ENCODE measurements at regions not wholly inside any gene's neighbourhood (a gene's known extent, or its start where the extent isn't known, plus 50 kb on each side); places are given as distances from the start of the nearest gene placed in this dataset.
"Not testable (repeated sequence)": the region's sequence is repeated elsewhere in the genome, so short reads cannot be mapped to it uniquely, and the experiment has no call there.

DNA sequence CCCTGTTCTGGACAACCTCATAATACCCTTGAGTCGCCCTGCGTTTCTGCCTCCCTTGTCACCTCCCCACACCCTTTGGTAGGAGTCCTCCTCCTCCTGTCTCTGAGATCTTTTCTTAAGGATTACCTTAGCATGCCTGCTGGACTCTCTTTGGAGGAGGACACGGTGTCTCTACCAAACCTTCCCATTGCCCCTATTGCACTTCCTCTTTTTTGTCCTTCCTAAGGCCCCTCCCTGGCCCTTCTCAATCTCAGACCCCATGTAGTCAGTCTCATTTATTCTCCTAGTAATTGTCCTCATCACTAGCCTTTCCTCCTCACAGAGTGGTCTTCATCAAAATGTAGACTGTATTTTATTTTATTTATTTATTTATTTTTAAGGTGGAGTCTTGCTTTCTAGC lies 335.0 kb upstream of the SFRP2 start:
- Mint-ChIP-seq H3K4me3 (no peak overlapping the region), H3K9me3 (peaks cover 9% of the 10 kb centered on the region), H3K36me3 (no peaks in the 10 kb centered on the region), H3K27ac (no peak overlapping the region), H3K27me3 (no peaks in the 10 kb centered on the region), H3K4me1 (no peaks in the 10 kb centered on the region)
- ATAC-seq: no peak

DNA sequence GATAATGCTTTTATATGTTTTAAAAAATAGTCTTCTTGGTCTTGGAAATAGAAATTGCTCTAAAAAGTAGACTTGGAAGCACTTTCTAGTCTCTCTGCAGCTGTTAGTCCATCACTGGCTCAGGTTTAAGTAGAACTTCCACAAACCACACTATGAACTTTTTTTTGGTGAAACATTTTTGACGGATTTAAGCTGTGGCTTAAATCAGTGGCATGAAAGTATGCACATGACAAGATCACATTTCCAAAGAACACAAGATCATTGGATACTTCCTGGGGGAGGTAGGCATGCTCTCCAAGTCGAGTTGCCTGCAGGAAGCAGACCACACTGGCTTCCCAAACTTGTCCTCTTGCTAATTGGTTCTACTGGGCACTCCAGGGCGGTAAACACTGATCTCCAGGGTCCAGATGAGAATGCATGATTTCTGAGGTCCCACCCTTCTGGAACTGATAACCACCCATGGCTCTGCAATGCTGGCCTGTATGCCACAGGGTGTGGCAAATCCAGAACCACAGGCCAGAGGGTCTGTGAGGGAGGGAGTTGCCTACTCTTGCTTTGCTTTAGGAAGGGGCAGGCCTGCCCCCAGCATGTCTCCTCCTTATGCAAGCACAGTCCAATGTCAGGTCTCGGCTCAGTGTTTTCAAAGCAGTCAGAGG lies 331.9 kb upstream of the SFRP2 start:
- peaks cover 3% of the 10 kb centered on the region for H3K9me3 Mint-ChIP-seq
- no peaks in the 10 kb centered on the region for H3K36me3 Mint-ChIP-seq
- H3K27ac Mint-ChIP-seq: no peak overlapping the region
- no peak overlapping the region for H3K4me3 Mint-ChIP-seq
- no peaks in the 10 kb centered on the region for H3K4me1 Mint-ChIP-seq
- peak; percentile 26 for ATAC-seq
- no peaks in the 10 kb centered on the region for H3K27me3 Mint-ChIP-seq

DNA sequence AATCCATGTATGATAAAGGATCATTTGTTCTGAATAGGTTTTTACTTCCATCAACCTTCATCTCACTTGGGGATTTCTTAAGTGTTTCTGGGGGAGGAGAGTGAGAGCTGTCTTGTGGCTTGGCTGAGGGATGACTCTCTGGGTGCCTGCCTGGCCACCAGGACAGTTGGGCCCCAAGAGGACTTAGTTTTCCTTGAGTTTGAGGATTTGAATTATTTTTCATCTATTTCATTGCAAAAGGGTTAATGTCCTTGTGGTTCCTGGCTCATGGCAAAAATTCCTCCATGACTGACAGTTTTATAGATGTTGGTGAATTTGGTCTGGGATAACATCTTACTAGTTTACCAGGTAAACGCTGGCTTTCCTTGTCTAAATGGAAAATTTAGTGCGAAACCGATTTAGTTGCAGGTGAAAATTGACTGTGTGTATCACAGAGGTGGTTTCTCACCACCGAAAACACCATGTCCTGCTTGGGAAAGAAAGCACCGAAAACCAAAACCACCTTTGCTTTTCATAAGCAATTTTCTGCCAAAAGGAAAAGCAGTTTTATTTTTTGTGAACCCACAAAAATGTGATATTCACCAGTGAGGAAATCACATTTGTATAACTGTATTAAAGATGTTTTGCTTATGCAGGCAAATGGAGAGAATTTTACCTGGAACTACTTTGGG lies 331.3 kb upstream of the SFRP2 start:
- ATAC-seq: no peak
- H3K4me1 Mint-ChIP-seq: no peaks in the 10 kb centered on the region

DNA sequence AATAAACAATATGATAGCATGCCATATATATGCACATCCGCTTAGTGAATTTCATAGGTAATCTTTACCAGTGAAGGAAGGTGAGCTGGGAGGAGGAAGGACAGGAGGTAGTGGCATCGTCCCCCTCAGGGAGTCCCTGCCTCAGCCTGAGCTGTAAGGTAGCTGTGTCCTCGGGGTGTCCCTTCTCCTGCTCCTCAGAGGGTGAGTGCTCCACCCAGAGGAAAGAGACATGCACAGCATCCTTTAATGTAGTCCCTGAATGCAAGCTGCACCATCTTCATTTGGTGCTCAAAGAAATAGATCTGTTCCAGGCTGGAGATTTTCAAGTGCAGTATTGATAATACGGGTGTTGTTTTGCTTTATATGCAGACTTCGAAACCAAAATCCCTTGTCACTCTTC lies 330.4 kb upstream of the SFRP2 start:
- Mint-ChIP-seq H3K4me3 (no peak overlapping the region), H3K27ac (no peak overlapping the region), H3K4me1 (no peaks in the 10 kb centered on the region), H3K27me3 (no peaks in the 10 kb centered on the region), H3K9me3 (peaks cover 6% of the 10 kb centered on the region), H3K36me3 (no peaks in the 10 kb centered on the region)
- ATAC-seq: no peak

More for the DNA sequence above, 331.3 kb upstream of the SFRP2 start:
- Mint-ChIP-seq H3K4me3 (no peak overlapping the region), H3K27ac (no peak overlapping the region), H3K9me3 (peaks cover 3% of the 10 kb centered on the region), H3K36me3 (no peaks in the 10 kb centered on the region), H3K27me3 (no peaks in the 10 kb centered on the region)

DNA sequence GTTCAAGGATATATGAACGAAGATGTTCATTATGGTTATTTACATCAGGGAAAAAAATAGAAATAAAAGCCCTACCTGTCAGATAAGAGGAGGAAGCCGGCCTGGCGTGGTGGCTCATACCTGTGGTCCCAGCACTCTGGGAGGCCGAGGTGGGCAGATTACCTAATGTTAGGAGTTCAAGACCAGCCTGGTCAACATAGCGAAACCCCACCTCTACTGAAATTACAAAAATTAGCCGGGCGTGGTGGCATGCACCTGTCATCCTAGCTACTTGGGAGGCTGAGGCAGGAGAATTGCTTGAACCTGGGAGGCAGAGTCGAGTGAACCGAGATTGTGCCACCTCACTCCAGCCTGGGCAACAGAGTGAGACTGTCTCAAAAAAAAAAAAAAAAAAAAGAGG lies 328.8 kb upstream of the SFRP2 start:
- H3K4me1 Mint-ChIP-seq, H3K36me3 Mint-ChIP-seq, H3K9me3 Mint-ChIP-seq, ATAC-seq, H3K27ac Mint-ChIP-seq, H3K27me3 Mint-ChIP-seq, H3K4me3 Mint-ChIP-seq: not testable (repeated sequence)

DNA sequence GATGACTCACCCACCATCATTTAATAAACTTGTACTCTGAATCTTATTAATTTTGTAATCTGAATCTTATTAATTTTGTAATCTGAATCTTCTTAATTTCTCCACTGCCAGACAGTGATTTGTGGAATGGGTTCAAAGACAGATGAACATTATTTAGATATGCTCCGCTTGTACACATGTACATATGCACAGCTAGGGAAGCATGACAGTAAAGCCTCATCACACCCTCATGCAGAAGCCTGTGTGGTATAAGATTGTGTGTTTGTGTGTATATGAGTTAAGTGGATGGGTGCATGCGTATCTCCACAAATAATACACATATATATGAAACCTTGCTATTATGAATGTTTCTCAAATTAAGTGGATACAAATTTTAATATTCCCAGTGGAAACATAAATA lies 318.5 kb upstream of the SFRP2 start:
- ATAC-seq: no peak
- peaks cover 9% of the 10 kb centered on the region for H3K9me3 Mint-ChIP-seq

DNA sequence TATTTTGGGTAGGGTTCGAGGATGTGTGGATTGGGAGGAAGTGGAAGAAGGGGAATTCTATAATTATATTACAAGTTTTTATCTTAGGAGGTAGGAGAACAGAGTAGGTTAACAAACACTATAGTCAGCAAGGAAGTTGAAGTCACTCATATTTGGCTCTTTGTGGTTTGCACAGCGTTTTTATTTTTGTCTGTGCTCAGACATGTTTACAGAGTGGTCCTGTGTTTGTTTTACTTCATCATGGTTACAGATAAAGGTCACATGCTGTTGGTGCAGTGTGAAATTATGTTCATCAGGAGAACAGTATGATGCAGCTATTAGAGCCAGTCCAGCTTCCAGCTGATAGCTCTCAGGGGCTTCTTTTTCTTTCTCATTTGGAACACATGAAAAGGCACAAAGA lies 299.9 kb upstream of the SFRP2 start:
- no peak for ATAC-seq
- no peak overlapping the region for H3K4me3 Mint-ChIP-seq
- no peak overlapping the region for H3K27ac Mint-ChIP-seq
- no peaks in the 10 kb centered on the region for H3K36me3 Mint-ChIP-seq
- H3K4me1 Mint-ChIP-seq: no peaks in the 10 kb centered on the region
- H3K9me3 Mint-ChIP-seq: no peaks in the 10 kb centered on the region
- no peaks in the 10 kb centered on the region for H3K27me3 Mint-ChIP-seq

More for the DNA sequence above, 318.5 kb upstream of the SFRP2 start:
- no peak overlapping the region for H3K27ac Mint-ChIP-seq
- H3K4me1 Mint-ChIP-seq: no peaks in the 10 kb centered on the region
- H3K27me3 Mint-ChIP-seq: no peaks in the 10 kb centered on the region
- no peaks in the 10 kb centered on the region for H3K36me3 Mint-ChIP-seq
- no peak overlapping the region for H3K4me3 Mint-ChIP-seq

DNA sequence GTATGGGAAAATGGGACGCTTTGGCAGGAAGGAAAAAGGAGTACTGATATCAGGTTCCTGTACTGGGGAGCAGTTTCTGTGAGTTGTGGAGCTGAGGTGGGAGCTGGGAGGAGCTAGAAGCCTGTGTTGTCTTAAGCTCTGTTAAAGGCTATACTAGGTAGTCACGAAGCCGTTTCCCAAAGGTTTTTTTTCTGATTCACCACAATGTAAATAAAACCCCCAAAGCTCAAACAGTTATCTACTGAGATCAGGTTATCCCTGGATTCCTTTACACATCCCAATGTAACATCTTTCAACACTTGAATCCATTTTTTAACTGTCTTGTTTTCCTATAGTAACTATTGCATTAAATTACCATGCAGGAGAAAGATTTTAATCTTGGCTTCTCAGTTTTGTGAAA lies 297.4 kb upstream of the SFRP2 start:
- Mint-ChIP-seq H3K4me3 (no peak overlapping the region), H3K9me3 (no peaks in the 10 kb centered on the region), H3K27ac (no peak overlapping the region), H3K27me3 (no peaks in the 10 kb centered on the region), H3K36me3 (no peaks in the 10 kb centered on the region), H3K4me1 (no peaks in the 10 kb centered on the region)
- no peak for ATAC-seq

DNA sequence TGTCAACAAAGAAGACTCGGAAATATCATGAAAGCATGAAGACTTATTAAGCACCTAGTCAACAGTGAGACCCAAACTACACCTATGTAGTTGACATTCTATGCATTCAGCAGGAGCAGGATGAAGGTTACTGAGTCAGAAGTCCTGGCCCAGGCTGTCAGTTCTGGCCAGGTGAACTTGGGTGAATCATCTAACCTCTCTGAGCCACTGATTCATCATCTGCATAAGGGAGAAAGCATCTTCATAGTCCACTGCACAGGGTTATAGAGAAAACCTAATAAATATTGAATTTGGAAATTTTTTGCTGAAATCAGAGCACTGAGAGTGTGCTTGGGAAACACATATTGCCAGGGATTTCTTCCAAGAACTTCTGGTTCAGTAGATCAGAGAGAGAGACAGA lies 296.0 kb upstream of the SFRP2 start:
- Mint-ChIP-seq H3K4me1 (no peaks in the 10 kb centered on the region), H3K27me3 (no peaks in the 10 kb centered on the region), H3K9me3 (no peaks in the 10 kb centered on the region), H3K36me3 (no peaks in the 10 kb centered on the region), H3K27ac (no peak overlapping the region), H3K4me3 (no peak overlapping the region)
- ATAC-seq: no peak

DNA sequence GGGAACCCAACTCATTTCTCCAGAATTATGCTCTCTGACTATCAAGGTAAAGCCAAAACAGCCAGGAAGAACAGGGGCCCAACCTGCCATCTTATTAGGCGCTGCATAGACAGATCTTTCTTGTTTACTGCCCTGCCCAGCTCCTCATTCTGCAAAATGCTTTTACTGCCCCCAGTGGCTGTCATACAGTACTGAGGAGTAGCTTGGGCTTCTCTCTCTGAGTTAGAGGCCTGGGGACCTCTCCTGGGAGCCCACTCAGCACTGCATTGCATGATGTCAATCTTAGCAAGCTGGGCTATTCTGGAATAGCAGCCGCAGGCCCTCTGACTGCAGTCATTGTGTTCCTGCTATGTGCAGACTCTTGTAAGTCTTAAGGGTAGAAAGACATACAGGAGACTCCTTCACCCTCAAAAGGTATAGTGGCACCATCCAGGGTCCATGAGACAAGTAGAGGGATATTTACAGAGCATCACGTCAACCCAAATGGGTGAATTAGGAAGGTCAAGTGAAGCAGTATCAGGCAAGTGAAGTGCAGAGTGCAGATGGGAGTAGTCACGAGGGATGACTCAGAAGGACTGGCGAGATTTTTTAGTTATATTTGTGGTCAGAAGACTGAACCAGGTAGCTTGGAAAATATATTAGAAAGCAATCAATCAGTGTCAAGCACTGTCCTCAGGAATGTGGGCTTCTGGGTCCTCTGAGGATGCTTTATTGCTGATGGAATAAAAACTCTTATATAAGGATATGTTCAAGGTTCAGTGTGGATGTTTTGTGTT lies 294.1 kb upstream of the SFRP2 start:
- no peaks in the 10 kb centered on the region for H3K36me3 Mint-ChIP-seq
- H3K4me1 Mint-ChIP-seq: no peaks in the 10 kb centered on the region
- ATAC-seq: no peak
- H3K9me3 Mint-ChIP-seq: no peaks in the 10 kb centered on the region
- H3K27ac Mint-ChIP-seq: no peak overlapping the region
- no peaks in the 10 kb centered on the region for H3K27me3 Mint-ChIP-seq
- no peak overlapping the region for H3K4me3 Mint-ChIP-seq

DNA sequence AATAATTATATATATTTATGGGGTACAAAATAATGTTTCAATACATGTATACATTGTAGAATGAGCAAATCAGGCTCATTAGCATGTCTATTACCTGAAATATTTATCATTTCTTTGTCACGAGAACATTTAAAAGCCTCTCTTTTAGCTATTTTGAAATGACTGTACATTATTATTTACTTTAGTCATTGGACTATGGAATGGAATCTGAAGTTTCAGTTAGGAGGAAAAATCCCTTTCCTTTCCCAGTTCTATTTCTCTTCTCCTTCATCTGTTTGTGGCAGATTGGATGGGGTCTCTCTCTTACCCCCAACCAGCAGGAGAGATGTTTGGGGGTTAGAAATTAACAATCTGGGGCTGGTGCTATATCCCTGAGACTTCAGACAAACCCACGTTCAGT lies 292.5 kb upstream of the SFRP2 start:
- Mint-ChIP-seq H3K27me3 (no peaks in the 10 kb centered on the region), H3K36me3 (no peaks in the 10 kb centered on the region), H3K27ac (no peak overlapping the region), H3K4me3 (no peak overlapping the region), H3K9me3 (no peaks in the 10 kb centered on the region), H3K4me1 (no peaks in the 10 kb centered on the region)
- ATAC-seq: no peak

DNA sequence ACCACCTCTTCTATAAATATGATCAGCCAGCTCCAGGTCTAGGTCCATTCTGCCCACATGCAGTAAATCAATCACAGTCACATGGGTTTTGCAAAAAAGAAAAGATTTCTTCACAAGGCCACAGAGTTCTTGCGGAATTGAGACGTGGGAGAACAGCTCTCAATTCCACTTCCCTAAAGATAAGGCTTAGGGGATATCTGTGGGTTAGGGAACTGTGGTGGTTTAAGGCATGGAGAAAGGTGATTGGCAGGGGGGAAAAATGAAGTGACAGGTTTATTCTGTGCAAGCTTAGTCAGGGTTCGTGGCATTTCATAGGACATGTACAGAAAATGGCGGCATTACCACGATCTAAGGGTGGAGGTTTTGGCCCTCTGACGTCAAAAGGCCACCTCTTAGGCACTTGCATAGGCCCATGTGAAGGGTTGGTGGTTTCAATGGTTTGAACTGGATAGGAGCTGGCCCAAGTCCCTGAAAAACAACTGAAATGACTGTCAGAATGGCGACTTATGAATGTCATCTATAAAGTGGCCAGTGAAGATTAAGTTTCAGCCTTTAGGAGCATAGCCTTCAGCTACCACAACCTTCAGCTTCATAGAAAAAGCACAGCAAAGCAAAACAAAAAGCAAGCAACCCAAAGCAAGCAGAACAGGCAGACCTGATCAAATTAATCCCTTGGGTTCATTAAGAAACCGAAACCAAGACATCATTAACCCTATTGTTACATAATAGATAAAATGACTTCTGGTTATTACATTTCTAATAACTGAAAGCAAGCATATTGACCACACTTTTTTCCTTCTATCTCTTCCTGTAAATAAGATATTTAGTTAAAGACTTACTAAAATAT lies 289.8 kb upstream of the SFRP2 start:
- no peaks in the 10 kb centered on the region for H3K4me1 Mint-ChIP-seq
- no peak overlapping the region for H3K27ac Mint-ChIP-seq
- no peaks in the 10 kb centered on the region for H3K9me3 Mint-ChIP-seq
- H3K36me3 Mint-ChIP-seq: no peaks in the 10 kb centered on the region
- no peak for ATAC-seq
- no peaks in the 10 kb centered on the region for H3K27me3 Mint-ChIP-seq
- H3K4me3 Mint-ChIP-seq: no peak overlapping the region

DNA sequence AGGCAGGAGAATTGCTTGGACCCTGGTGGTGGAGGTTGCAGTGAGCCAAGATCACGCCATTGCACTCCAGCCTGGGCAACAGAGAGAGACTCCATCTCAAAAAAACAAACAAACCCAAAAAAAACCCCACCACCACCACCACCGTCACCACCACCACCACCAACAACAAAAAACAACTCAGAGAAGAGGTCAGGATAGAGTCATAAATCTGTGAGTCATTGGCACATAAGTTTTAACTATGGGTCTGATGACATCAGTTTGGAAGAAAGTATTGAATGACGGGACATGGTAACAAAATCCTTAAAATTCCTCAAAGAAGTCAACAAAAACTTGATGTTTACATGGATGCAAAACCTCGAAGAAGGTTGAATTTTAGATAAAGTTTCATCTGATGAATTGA lies 288.0 kb upstream of the SFRP2 start:
- ATAC-seq: no peak
- no peaks in the 10 kb centered on the region for H3K36me3 Mint-ChIP-seq
- H3K4me3 Mint-ChIP-seq: no peak overlapping the region
- H3K4me1 Mint-ChIP-seq: no peaks in the 10 kb centered on the region
- no peaks in the 10 kb centered on the region for H3K27me3 Mint-ChIP-seq
- H3K9me3 Mint-ChIP-seq: peaks cover 3% of the 10 kb centered on the region
- no peak overlapping the region for H3K27ac Mint-ChIP-seq

DNA sequence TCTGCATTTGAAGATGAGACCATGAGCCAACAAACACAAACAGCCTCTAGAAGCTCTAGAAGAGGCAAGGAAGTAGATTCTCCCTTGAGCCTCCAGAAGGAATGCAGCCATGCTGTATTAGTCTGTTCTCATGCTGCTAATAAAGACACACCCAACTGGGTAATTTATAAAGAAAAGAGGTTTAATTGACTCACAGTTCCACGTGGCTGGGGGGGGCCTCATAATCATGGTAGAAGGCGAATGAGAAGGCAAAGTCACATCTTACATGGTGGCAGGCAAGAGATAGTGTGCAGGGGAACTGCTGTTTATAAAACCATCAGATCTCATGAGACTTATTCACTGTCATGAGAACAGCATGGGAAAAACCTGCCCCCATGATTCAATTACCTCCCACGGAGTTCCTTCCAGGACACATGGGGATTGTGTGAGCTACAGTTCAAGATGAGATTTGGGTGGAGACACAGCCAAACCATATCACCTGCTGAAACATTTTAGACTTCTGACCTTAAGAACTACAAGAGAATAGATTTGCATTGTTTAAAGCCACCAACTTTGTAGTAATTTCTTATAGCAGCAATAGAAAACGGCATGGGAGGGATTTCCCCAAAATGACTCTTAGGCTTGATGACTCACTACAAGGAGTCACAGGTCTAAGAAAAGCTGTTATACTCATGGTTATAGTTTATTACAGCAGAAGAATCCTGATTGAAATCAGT lies 284.4 kb upstream of the SFRP2 start:
- peaks cover 3% of the 10 kb centered on the region for H3K9me3 Mint-ChIP-seq
- no peaks in the 10 kb centered on the region for H3K4me1 Mint-ChIP-seq
- no peak overlapping the region for H3K27ac Mint-ChIP-seq
- no peak overlapping the region for H3K4me3 Mint-ChIP-seq
- H3K36me3 Mint-ChIP-seq: no peaks in the 10 kb centered on the region
- H3K27me3 Mint-ChIP-seq: peaks cover 8% of the 10 kb centered on the region
- no peak for ATAC-seq

DNA sequence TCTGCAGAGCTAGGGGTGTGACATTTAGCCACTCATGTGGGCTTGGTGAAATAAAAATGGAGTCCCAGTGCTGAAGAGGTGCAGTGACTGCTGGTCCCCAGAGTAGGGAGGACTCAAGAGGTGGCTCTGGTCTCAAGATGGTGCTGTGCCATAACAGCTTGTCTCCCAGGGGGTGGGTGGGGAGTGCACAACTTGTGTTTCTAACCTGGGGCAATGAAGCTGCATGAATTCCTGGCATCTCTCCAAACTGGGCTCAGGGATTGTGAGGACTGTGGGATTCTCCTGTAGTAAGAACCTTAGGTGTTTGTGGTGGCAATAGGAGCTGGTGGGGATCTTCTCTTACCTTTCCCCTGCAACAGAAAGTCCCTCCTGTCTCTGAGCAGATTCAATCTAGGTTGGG lies 278.9 kb upstream of the SFRP2 start:
- Mint-ChIP-seq H3K27me3 (peaks cover 8% of the 10 kb centered on the region), H3K27ac (no peak overlapping the region), H3K4me3 (no peak overlapping the region), H3K36me3 (no peaks in the 10 kb centered on the region), H3K9me3 (peaks cover 12% of the 10 kb centered on the region), H3K4me1 (no peaks in the 10 kb centered on the region)
- no peak for ATAC-seq

All from stimulated activated memory B cell treated with anti-CD40 and anti-IgM and Interleukin-4, amounts not matched to agents 10 μg/mL and 1 μg/mL and 100 μg/mL, for 72 hours (primary cell).